ENCODE measurements at regions not wholly inside any gene's neighbourhood (a gene's known extent, or its start where the extent isn't known, plus 50 kb on each side); places are given as distances from the start of the nearest gene placed in this dataset.

GRCh38 chr20:56178219-56178618 lies 70.3 kb upstream of the MC3R start:
- TF ChIP-seq, protein P1, sequence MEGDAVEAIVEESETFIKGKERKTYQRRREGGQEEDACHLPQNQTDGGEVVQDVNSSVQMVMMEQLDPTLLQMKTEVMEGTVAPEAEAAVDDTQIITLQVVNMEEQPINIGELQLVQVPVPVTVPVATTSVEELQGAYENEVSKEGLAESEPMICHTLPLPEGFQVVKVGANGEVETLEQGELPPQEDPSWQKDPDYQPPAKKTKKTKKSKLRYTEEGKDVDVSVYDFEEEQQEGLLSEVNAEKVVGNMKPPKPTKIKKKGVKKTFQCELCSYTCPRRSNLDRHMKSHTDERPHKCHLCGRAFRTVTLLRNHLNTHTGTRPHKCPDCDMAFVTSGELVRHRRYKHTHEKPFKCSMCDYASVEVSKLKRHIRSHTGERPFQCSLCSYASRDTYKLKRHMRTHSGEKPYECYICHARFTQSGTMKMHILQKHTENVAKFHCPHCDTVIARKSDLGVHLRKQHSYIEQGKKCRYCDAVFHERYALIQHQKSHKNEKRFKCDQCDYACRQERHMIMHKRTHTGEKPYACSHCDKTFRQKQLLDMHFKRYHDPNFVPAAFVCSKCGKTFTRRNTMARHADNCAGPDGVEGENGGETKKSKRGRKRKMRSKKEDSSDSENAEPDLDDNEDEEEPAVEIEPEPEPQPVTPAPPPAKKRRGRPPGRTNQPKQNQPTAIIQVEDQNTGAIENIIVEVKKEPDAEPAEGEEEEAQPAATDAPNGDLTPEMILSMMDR (IDR thresholded peaks at IDR 0.05; ENCODE audit: unreplicated experiment in 3 of 3) = no peak
- Mint-ChIP-seq H3K27me3 (ENCODE audit: low read depth) (no peaks in the 10 kb centered on the region), H3K9me3 (peaks cover 18% of the 10 kb centered on the region), H3K4me3 (no peak overlapping the region), H3K4me1 (peaks cover 9% of the 10 kb centered on the region), H3K36me3 (ENCODE audit: low read depth) (no peaks in the 10 kb centered on the region), H3K27ac (no peak overlapping the region)

- Mint-ChIP-seq H3K36me3 (ENCODE audit: low read depth) (no peaks in the 10 kb centered on the region), H3K4me3 (no peak overlapping the region), H3K27ac (no peak overlapping the region), H3K9me3 (peaks cover 18% of the 10 kb centered on the region), H3K27me3 (ENCODE audit: low read depth) (no peaks in the 10 kb centered on the region), H3K4me1 (peaks cover 1% of the 10 kb centered on the region)
- TF ChIP-seq, protein P1 (IDR thresholded peaks at IDR 0.05; ENCODE audit: unreplicated experiment in 3 of 3) = no peak
These were observed 69.5 kb upstream of the MC3R start for GRCh38 chr20:56179051-56179450.

- TF ChIP-seq, protein P1 (IDR thresholded peaks at IDR 0.05; ENCODE audit: unreplicated experiment in 3 of 3) = no peak
- Mint-ChIP-seq H3K9me3 (peaks cover 17% of the 10 kb centered on the region), H3K4me1 (no peaks in the 10 kb centered on the region), H3K27ac (no peak overlapping the region), H3K36me3 (ENCODE audit: low read depth) (no peaks in the 10 kb centered on the region), H3K27me3 (ENCODE audit: low read depth) (no peaks in the 10 kb centered on the region), H3K4me3 (no peak overlapping the region)
These were observed 66.9 kb upstream of the MC3R start for GRCh38 chr20:56181583-56181982.

DNA sequence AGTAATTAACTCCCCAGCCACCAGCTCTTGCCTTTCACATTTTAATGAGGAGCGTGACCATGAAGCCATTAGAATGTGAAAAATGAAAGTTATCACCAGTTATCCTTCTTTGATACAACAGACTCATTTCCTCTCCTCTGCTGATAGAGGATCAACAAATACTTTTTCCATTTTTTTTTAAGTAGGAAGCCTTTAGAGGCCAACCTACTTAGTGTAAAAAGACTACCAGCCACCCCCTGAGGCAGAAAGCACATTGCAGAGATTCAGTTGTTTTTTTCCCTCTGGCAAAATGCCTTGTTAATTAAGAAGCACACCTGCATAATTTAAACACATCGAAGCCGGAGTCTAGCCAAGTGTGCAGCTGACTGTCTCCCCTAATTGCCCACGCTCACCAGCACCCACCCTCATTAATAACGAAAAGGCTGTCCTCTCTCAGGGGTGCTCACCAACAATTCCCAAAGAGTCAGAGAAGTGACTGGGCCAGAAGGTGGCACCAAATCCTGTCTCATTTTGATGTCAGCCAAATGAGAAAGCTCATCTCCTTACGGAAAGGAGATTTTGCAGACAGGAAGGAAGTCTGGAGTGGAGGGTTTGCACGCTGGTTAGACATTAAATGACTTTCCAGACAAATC lies 60.9 kb upstream of the MC3R start:
- Mint-ChIP-seq H3K4me3 (no peak overlapping the region), H3K36me3 (ENCODE audit: low read depth) (no peaks in the 10 kb centered on the region), H3K27me3 (ENCODE audit: low read depth) (no peaks in the 10 kb centered on the region), H3K9me3 (peaks cover 40% of the 10 kb centered on the region), H3K4me1 (no peaks in the 10 kb centered on the region), H3K27ac (no peak overlapping the region)
- TF ChIP-seq, protein P1 (IDR thresholded peaks at IDR 0.05; ENCODE audit: unreplicated experiment in 3 of 3) = no peak

DNA sequence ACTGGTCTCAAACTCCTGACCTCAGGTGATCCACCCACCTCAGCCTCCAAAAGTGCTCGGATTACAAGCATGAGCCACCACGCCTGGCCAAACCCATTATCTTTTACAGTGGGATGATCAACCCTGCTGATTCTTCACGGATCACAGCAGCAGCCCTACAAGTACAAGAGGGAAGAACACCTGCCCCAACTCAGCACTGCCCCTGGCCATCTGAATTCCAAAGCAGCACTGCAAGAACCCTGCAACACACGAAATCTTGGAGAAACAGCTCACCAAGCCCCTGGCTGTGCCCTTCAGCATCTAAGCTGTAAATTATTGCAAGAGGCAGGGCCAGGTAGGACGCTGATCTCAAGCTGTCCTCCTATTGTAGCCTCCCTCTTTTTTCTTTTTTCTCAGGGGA lies 54.5 kb upstream of the MC3R start:
- Mint-ChIP-seq H3K4me3 (no peak overlapping the region), H3K27me3 (ENCODE audit: low read depth) (no peaks in the 10 kb centered on the region), H3K9me3 (peaks cover 58% of the 10 kb centered on the region), H3K27ac (no peak overlapping the region), H3K4me1 (no peaks in the 10 kb centered on the region), H3K36me3 (ENCODE audit: low read depth) (no peaks in the 10 kb centered on the region)
- TF ChIP-seq, protein P1 (IDR thresholded peaks at IDR 0.05; ENCODE audit: unreplicated experiment in 3 of 3) = no peak

GRCh38 chr20:56195946-56196345 lies 52.6 kb upstream of the MC3R start:
- H3K36me3 Mint-ChIP-seq (ENCODE audit: low read depth) = no peaks in the 10 kb centered on the region
- H3K27me3 Mint-ChIP-seq (ENCODE audit: low read depth) = no peaks in the 10 kb centered on the region
- no peak overlapping the region for H3K27ac Mint-ChIP-seq
- TF ChIP-seq, protein P1 (IDR thresholded peaks at IDR 0.05; ENCODE audit: unreplicated experiment in 3 of 3) = no peak
- no peaks in the 10 kb centered on the region for H3K4me1 Mint-ChIP-seq
- peaks cover 65% of the 10 kb centered on the region for H3K9me3 Mint-ChIP-seq
- H3K4me3 Mint-ChIP-seq = no peak overlapping the region

Data from nephron (organoid).